Endothelial cell (in vitro differentiated cells): ENCODE measurements at regions not wholly inside any gene's neighbourhood (a gene's known extent, or its start where the extent isn't known, plus 50 kb on each side); places are given as distances from the start of the nearest gene placed in this dataset.

Source experiments
- DNase-seq: peaks from one replicate; pipeline ENCODE4 v3.0.0; 2021; ENCODE audit warnings: low spot score
- H3K27ac Mint-ChIP-seq: one replicate; pipeline ENCODE4 v1.8.0; 2021; ENCODE audit warnings: mixed read lengths, inconsistent platforms; ENCODE audit not compliant: unreplicated experiment
- H3K27me3 Mint-ChIP-seq: one replicate; pipeline ENCODE4 v1.8.0; 2021; ENCODE audit warnings: mild to moderate bottlenecking, moderate library complexity, mixed read lengths, inconsistent platforms; ENCODE audit not compliant: unreplicated experiment
- H3K36me3 Mint-ChIP-seq: one replicate; pipeline ENCODE4 v1.8.0; 2021; ENCODE audit warnings: mild to moderate bottlenecking, low read depth, mixed read lengths, inconsistent platforms; ENCODE audit not compliant: unreplicated experiment
- H3K4me1 Mint-ChIP-seq: one replicate; pipeline ENCODE4 v1.8.0; 2021; ENCODE audit warnings: mild to moderate bottlenecking, mixed read lengths, inconsistent platforms; ENCODE audit not compliant: unreplicated experiment
- H3K4me3 Mint-ChIP-seq: one replicate; pipeline ENCODE4 v1.8.0; 2021; ENCODE audit warnings: mild to moderate bottlenecking, mixed read lengths, inconsistent platforms; ENCODE audit not compliant: unreplicated experiment
- H3K9me3 Mint-ChIP-seq: one replicate; pipeline ENCODE4 v1.8.0; 2021; ENCODE audit warnings: mixed read lengths, inconsistent platforms; ENCODE audit not compliant: unreplicated experiment
- CTCF ChIP-seq: fragments of 200-600 bp; sonication (generic); IDR thresholded peaks from one replicate; pipeline ENCODE4 v1.5.0; 2021; ENCODE audit warnings: antibody characterized with exemption; ENCODE audit not compliant: unreplicated experiment

DNA sequence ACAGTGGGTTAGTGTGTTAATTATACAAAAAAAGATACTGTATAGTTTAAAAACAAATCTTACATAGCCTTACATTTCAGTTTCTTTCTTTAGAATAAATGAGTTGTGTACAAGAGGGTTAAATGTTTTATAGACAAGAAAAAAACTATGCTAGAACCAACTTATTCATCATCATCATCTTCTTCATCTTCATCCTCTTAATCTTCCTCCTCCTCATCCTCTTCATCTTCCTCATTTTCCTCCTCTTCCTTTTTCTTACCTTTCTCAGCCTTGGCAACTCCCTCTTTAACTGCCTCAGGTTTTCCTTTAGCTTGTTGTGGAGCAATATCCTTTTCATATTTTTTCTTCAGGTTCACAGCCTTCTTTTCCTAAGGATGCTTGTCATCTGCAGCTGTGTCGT lies 53.7 kb downstream of the RPS12 start:
- H3K27ac Mint-ChIP-seq = no peak overlapping the region
- no peak for TF ChIP-seq CTCF
- H3K9me3 Mint-ChIP-seq = no peaks in the 10 kb centered on the region
- no peak for DNase-seq
- H3K4me3 Mint-ChIP-seq = no peak overlapping the region
- no peaks in the 10 kb centered on the region for H3K27me3 Mint-ChIP-seq
- no peaks in the 10 kb centered on the region for H3K4me1 Mint-ChIP-seq
- no peaks in the 10 kb centered on the region for H3K36me3 Mint-ChIP-seq

DNA sequence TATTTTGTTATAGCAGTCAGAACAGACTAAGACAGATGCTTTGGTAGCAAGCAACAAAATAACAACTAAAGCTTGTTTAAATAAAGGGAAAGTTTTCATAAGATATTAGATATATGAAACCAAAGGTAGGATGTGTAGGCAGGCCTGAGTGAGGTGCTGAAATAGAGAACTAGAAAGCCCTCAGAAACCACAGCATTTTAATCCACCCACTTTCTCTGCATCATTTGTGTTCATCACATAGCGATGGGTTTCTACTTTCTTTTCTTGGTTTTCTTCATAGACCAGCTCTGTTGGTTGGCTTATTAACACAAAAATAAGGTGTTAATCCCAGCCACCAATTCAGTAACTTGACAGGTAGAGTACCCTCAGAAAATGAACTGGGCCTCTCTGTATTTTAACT lies 58.6 kb downstream of the RPS12 start:
- Mint-ChIP-seq H3K27me3 (no peaks in the 10 kb centered on the region), H3K27ac (no peak overlapping the region), H3K4me1 (no peaks in the 10 kb centered on the region), H3K9me3 (peaks cover 6% of the 10 kb centered on the region), H3K36me3 (no peaks in the 10 kb centered on the region), H3K4me3 (no peak overlapping the region)
- no peak for TF ChIP-seq CTCF
- DNase-seq = no peak

DNA sequence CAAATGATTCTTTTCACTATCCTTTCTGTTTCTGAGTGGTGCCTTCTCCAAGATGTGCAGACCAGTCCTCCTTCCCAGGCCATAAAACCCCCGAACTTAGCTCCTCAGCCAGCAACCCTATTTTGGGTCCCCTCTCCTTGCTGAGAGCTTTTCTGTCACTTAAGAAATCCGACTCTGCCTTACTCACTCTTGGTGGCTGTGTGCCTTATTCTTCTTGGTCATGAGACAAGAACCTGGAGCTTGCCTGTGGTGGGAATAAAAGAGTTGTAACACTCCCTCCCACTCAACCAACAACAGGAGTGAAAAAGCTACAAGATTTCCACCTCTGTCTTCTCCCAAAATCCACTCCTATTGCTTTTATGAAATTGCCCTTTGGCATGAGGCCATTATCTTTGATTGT lies 62.6 kb downstream of the RPS12 start:
- no peaks in the 10 kb centered on the region for H3K27me3 Mint-ChIP-seq
- no peaks in the 10 kb centered on the region for H3K4me1 Mint-ChIP-seq
- H3K4me3 Mint-ChIP-seq = no peak overlapping the region
- no peak for TF ChIP-seq CTCF
- H3K27ac Mint-ChIP-seq = no peak overlapping the region
- H3K9me3 Mint-ChIP-seq = peaks cover 6% of the 10 kb centered on the region
- H3K36me3 Mint-ChIP-seq = no peaks in the 10 kb centered on the region
- DNase-seq = no peak

DNA sequence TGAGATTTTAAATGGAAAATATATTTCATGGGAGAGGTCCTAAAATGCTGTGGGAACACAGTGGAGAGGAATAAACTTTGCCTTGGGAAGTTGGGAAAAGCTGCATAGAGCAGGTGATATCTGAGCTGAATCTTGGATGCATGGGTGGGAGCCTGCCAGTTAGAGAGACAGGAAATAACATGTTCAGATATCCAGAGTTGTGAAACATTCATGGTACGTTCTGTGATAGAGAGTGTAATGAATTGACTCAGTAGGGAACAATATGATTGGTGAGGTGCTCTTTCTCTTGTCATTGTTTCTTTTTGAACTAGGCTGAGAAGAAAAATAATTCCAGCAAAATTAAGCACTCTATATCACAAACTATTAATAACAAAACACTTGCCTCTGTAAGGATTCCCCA lies 72.8 kb downstream of the RPS12 start:
- Mint-ChIP-seq H3K4me1 (no peaks in the 10 kb centered on the region), H3K4me3 (no peak overlapping the region), H3K27ac (no peak overlapping the region), H3K27me3 (no peaks in the 10 kb centered on the region), H3K9me3 (no peaks in the 10 kb centered on the region), H3K36me3 (no peaks in the 10 kb centered on the region)
- DNase-seq = no peak
- no peak for TF ChIP-seq CTCF

DNA sequence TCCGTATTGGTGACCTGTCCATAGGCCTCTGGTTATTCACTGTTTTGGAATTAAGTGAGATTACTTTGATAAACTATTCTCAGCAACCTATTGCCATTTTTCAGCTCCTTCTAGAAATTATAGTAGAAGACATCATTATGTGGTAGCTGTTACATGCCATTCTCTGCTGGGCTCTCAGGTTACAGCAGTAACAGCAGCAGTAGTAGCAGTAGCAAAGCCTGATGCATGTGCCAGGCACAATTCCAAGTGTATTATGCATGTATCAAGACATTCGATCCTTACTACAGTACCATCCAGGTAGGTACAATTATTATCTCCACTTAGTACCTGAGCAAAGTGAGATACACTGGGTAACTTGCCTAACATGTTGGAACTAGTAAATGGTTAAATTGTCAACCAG lies 74.3 kb downstream of the RPS12 start:
- Mint-ChIP-seq H3K9me3 (no peaks in the 10 kb centered on the region), H3K4me3 (no peak overlapping the region), H3K27me3 (no peaks in the 10 kb centered on the region), H3K4me1 (no peaks in the 10 kb centered on the region), H3K36me3 (no peaks in the 10 kb centered on the region), H3K27ac (no peak overlapping the region)
- DNase-seq = no peak
- TF ChIP-seq CTCF = no peak
